ENCODE measurements at regions not wholly inside any gene's neighbourhood (a gene's known extent, or its start where the extent isn't known, plus 50 kb on each side); places are given as distances from the start of the nearest gene placed in this dataset.
"Not testable (repeated sequence)": the region's sequence is repeated elsewhere in the genome, so short reads cannot be mapped to it uniquely, and the experiment has no call there.

DNA sequence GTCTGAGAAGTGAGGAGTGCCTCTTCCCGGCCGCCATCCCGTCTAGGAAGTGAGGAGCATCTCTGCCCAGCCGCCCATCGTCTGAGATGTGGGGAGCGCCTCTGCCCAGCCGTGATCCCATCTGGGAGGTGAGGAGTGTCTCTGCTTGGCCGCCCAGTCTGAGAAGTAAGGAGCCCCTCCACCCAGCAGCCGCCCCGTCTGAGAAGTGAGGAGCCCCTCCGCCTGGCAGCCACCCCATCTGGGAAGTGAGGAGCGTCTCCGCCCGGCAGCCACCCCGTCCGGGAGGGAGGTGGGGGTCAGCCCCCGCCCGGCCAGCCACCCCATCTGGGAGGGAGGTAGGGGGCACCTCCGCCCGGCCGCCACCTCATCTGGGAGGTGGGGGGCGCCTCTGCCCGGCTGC is 940.2 kb downstream of the PRIM2 start:
- TF ChIP-seq POLR2AphosphoS5 (IDR thresholded peaks at IDR 0.05; ENCODE audit: low read depth, low read length); ELF1 (IDR thresholded peaks at IDR 0.05); SMC3 (IDR thresholded peaks at IDR 0.05; ENCODE audit: low read depth, low read length); RCOR1 (IDR thresholded peaks at IDR 0.05; ENCODE audit: low read length): not testable (repeated sequence)
- TF ChIP-seq, protein P1, sequence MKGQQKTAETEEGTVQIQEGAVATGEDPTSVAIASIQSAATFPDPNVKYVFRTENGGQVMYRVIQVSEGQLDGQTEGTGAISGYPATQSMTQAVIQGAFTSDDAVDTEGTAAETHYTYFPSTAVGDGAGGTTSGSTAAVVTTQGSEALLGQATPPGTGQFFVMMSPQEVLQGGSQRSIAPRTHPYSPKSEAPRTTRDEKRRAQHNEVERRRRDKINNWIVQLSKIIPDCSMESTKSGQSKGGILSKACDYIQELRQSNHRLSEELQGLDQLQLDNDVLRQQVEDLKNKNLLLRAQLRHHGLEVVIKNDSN (IDR thresholded peaks at IDR 0.05; ENCODE audit: borderline replicate concordance, low read depth), result not testable (repeated sequence)
- TF ChIP-seq, protein P2, sequence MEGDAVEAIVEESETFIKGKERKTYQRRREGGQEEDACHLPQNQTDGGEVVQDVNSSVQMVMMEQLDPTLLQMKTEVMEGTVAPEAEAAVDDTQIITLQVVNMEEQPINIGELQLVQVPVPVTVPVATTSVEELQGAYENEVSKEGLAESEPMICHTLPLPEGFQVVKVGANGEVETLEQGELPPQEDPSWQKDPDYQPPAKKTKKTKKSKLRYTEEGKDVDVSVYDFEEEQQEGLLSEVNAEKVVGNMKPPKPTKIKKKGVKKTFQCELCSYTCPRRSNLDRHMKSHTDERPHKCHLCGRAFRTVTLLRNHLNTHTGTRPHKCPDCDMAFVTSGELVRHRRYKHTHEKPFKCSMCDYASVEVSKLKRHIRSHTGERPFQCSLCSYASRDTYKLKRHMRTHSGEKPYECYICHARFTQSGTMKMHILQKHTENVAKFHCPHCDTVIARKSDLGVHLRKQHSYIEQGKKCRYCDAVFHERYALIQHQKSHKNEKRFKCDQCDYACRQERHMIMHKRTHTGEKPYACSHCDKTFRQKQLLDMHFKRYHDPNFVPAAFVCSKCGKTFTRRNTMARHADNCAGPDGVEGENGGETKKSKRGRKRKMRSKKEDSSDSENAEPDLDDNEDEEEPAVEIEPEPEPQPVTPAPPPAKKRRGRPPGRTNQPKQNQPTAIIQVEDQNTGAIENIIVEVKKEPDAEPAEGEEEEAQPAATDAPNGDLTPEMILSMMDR (IDR thresholded peaks at IDR 0.05), result not testable (repeated sequence)
- TF ChIP-seq, protein P3, sequence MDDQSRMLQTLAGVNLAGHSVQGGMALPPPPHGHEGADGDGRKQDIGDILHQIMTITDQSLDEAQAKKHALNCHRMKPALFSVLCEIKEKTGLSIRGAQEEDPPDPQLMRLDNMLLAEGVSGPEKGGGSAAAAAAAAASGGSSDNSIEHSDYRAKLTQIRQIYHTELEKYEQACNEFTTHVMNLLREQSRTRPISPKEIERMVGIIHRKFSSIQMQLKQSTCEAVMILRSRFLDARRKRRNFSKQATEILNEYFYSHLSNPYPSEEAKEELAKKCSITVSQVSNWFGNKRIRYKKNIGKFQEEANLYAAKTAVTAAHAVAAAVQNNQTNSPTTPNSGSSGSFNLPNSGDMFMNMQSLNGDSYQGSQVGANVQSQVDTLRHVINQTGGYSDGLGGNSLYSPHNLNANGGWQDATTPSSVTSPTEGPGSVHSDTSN (IDR thresholded peaks at IDR 0.05), result not testable (repeated sequence)

All from SK-N-SH (cell line).